Mesenchymal stem cell (in vitro differentiated cells and primary cell): ENCODE measurements at regions not wholly inside any gene's neighbourhood (a gene's known extent, or its start where the extent isn't known, plus 50 kb on each side); places are given as distances from the start of the nearest gene placed in this dataset.

ENCODE experiments used
- DNase-seq: peaks from one replicate; pipeline ENCODE4 v3.0.0-alpha.2; 2013
- H2AFZ ChIP-seq: one replicate; pipeline ENCODE4 v1.6.1; 2013; ENCODE audit warnings: low read depth, mild to moderate bottlenecking, control low read depth, inconsistent platforms, low read length, moderate library complexity
- H2AK5ac ChIP-seq: 2 replicates; pipeline ENCODE4 v1.6.1; 2013; ENCODE audit warnings: low read length, moderate library complexity, mild to moderate bottlenecking, inconsistent platforms; ENCODE audit not compliant: severe bottlenecking
- H2BK120ac ChIP-seq: one replicate; pipeline ENCODE4 v1.6.1; 2013; ENCODE audit warnings: low read depth, mild to moderate bottlenecking, inconsistent platforms, low read length, moderate library complexity
- H2BK12ac ChIP-seq, 2 experiments: one replicate each; pipeline ENCODE4 v1.6.1; 2013; ENCODE audit warnings: inconsistent platforms in 2 of 2, low read length in 2 of 2, mild to moderate bottlenecking in 2 of 2, moderate library complexity in 2 of 2, control low read depth in 1 of 2
- H2BK15ac ChIP-seq: one replicate; pipeline ENCODE4 v1.6.1; 2013; ENCODE audit warnings: mild to moderate bottlenecking, low read depth, inconsistent platforms; ENCODE audit not compliant: poor library complexity, severe bottlenecking
- H2BK5ac ChIP-seq: 2 replicates; pipeline ENCODE4 v1.6.1; 2013; ENCODE audit warnings: low read depth, mild to moderate bottlenecking, low read length, control low read depth, inconsistent platforms; ENCODE audit not compliant: poor library complexity, severe bottlenecking
- H3K14ac ChIP-seq, 2 experiments: one replicate each; pipeline ENCODE4 v1.6.1; 2013; ENCODE audit warnings: inconsistent platforms in 2 of 2, low read length in 2 of 2, control low read depth in 1 of 2, mild to moderate bottlenecking in 1 of 2, moderate library complexity in 1 of 2
- H3K18ac ChIP-seq, 2 experiments: one replicate each; pipeline ENCODE4 v1.6.1; 2013; ENCODE audit warnings: inconsistent platforms in 2 of 2, low read length in 2 of 2, control low read depth in 1 of 2, low read depth in 1 of 2, mild to moderate bottlenecking in 1 of 2
- H3K23ac ChIP-seq, 2 experiments: one replicate each; pipeline ENCODE4 v1.6.1; 2013; ENCODE audit warnings: inconsistent platforms in 2 of 2, low read length in 2 of 2, mild to moderate bottlenecking in 2 of 2, moderate library complexity in 2 of 2, control low read depth in 1 of 2
- H3K27ac ChIP-seq: 2 replicates; pipeline ENCODE4 v1.5.1; 2013; ENCODE audit warnings: mild to moderate bottlenecking, moderate library complexity, low read length, control low read depth, inconsistent platforms; ENCODE audit not compliant: poor library complexity, severe bottlenecking
- H3K27me3 ChIP-seq, 2 experiments: 2 replicates each; pipeline versions ENCODE4 v1.6.1 to v1.7.0; 2013; ENCODE audit warnings: low read length in 2 of 2, mild to moderate bottlenecking in 2 of 2, moderate library complexity in 2 of 2, control low read depth in 1 of 2, inconsistent platforms in 1 of 2; ENCODE audit not compliant: control insufficient read depth in 1 of 2, insufficient read depth in 1 of 2
- H3K36me3 ChIP-seq, 2 experiments: 2 replicates each; pipeline versions ENCODE4 v1.6.1 to v1.7.0; 2013; ENCODE audit warnings: low read length in 2 of 2, control low read depth in 1 of 2, inconsistent platforms in 1 of 2, low read depth in 1 of 2, mild to moderate bottlenecking in 1 of 2; ENCODE audit not compliant: insufficient read depth in 2 of 2, control insufficient read depth in 1 of 2
- H3K4ac ChIP-seq, 2 experiments: one replicate each; pipeline ENCODE4 v1.6.1; 2013; ENCODE audit warnings: inconsistent platforms in 2 of 2, low read length in 2 of 2, mild to moderate bottlenecking in 2 of 2, moderate library complexity in 2 of 2, control low read depth in 1 of 2, low read depth in 1 of 2
- H3K4me1 ChIP-seq: 2 replicates; pipeline ENCODE4 v1.6.1; 2013; ENCODE audit warnings: low read depth, low read length, control low read depth; ENCODE audit not compliant: control insufficient read depth, insufficient read depth
- H3K4me2 ChIP-seq: 2 replicates; pipeline ENCODE4 v1.6.1; 2013; ENCODE audit warnings: low read length, mild to moderate bottlenecking, inconsistent platforms; ENCODE audit not compliant: poor library complexity, severe bottlenecking
- H3K4me3 ChIP-seq, 2 experiments: 2 replicates each; pipeline versions ENCODE4 v1.5.1 to v1.7.0; 2013; ENCODE audit warnings: low read length in 2 of 2, mild to moderate bottlenecking in 2 of 2, control low read depth in 1 of 2, low read depth in 1 of 2; ENCODE audit not compliant: insufficient read depth in 1 of 2
- H3K79me1 ChIP-seq: replicated peaks from 2 replicates; pipeline ENCODE4 v1.6.1; 2013; ENCODE audit warnings: mild to moderate bottlenecking, control low read depth, low read length, inconsistent platforms; ENCODE audit not compliant: poor library complexity, severe bottlenecking
- H3K9ac ChIP-seq: 2 replicates; pipeline ENCODE4 v1.7.0; 2013; ENCODE audit warnings: mild to moderate bottlenecking, low read length, moderate library complexity
- H3K9me3 ChIP-seq: 2 replicates; pipeline ENCODE4 v1.7.0; 2013; ENCODE audit warnings: mild to moderate bottlenecking, low read length; ENCODE audit not compliant: control insufficient read depth
- H4K8ac ChIP-seq: one replicate; pipeline ENCODE4 v1.6.1; 2013; ENCODE audit warnings: inconsistent platforms, mild to moderate bottlenecking, low read length, moderate library complexity
- H4K91ac ChIP-seq: one replicate; pipeline ENCODE4 v1.6.1; 2013; ENCODE audit warnings: mild to moderate bottlenecking, low read length, inconsistent platforms
- WGBS: methylation state at CpG from one replicate; pipeline ENCODE4 v1.1.7; 2013; ENCODE audit warnings: mixed read lengths; 5-methylcytosine and 5-hydroxymethylcytosine counted together

GRCh38 chr7:26008428-26008827, 143.6 kb upstream of the NFE2L3 start:
- Histone ChIP-seq H3K4me1 (no peaks in the 10 kb centered on the region), H3K27me3 (peaks cover 7 to 11% of the 10 kb centered on the region in 2 experiments), H2BK15ac (no peak overlapping the region), H3K9me3 (no peaks in the 10 kb centered on the region), H3K4me3 (no peak overlapping the region), H3K9ac (no peak overlapping the region), H2AFZ (no peak overlapping the region), H2BK120ac (no peak overlapping the region), H2AK5ac (no peak overlapping the region), H3K14ac (no peak overlapping the region), H4K8ac (no peak overlapping the region), H4K91ac (no peak overlapping the region), H3K18ac (no peak overlapping the region), H2BK12ac (no peak overlapping the region), H3K36me3 (no peaks in the 10 kb centered on the region), H3K79me1 (no peaks in the 10 kb centered on the region), H3K4ac (no peak overlapping the region), H3K27ac (no peak overlapping the region), H3K4me2 (no peak overlapping the region), H2BK5ac (no peak overlapping the region), H3K23ac (no peak overlapping the region)
- DNase-seq = no peak
- 91% methylated on average over 4 of the region's 5 CpGs for WGBS

DNA sequence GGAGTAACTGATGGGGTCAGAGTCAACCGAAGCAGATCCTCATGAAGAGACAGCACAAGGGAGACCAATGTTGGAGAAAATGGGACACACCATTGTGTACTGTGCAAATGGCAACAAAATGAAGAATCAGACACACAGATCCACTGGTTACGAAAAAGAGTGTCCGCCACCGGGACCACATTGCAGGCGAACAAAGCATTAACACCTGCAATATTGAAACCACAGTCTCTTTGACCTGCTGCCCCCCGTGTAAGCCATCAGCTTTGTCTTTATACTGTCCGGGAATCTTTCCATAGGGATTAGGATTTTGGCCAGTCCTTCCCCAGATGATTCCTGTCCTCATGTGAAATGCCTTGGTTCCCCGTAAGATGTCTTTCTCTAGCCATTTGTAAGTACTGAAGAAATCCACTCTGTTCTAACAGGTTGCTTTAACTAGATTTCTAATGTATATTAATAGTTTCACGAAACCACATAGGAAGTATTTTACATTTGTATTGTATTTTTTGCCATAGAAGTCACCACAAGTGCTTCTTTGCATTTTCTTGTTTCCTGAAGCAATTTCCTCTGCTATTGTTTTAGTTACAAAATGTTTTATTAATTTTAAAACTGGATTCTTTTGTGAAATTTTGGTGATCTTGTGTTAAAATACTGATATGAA, 140.8 kb upstream of the NFE2L3 start:
- H2BK120ac ChIP-seq = no peak overlapping the region
- H2BK12ac ChIP-seq = no peak overlapping the region
- H3K4me3 ChIP-seq = no peak overlapping the region
- H2AK5ac ChIP-seq = no peak overlapping the region
- no peak overlapping the region for H4K8ac ChIP-seq
- no peak overlapping the region for H3K4ac ChIP-seq
- no peak overlapping the region for H3K23ac ChIP-seq
- H3K27me3 ChIP-seq = peaks cover 6 to 8% of the 10 kb centered on the region in 2 experiments
- H4K91ac ChIP-seq = no peak overlapping the region
- no peak overlapping the region for H2BK5ac ChIP-seq
- no peak overlapping the region for H3K14ac ChIP-seq
- H3K9me3 ChIP-seq = no peaks in the 10 kb centered on the region
- no peak for DNase-seq
- no peak overlapping the region for H3K9ac ChIP-seq
- no peak overlapping the region for H2AFZ ChIP-seq
- H3K4me1 ChIP-seq = no peaks in the 10 kb centered on the region
- H2BK15ac ChIP-seq = no peak overlapping the region
- H3K36me3 ChIP-seq = no peaks in the 10 kb centered on the region
- no peak overlapping the region for H3K4me2 ChIP-seq
- H3K18ac ChIP-seq = no peak overlapping the region
- no peak overlapping the region for H3K27ac ChIP-seq
- WGBS = 88% methylated on average over 8 of the region's 9 CpGs
- no peaks in the 10 kb centered on the region for H3K79me1 ChIP-seq

DNA sequence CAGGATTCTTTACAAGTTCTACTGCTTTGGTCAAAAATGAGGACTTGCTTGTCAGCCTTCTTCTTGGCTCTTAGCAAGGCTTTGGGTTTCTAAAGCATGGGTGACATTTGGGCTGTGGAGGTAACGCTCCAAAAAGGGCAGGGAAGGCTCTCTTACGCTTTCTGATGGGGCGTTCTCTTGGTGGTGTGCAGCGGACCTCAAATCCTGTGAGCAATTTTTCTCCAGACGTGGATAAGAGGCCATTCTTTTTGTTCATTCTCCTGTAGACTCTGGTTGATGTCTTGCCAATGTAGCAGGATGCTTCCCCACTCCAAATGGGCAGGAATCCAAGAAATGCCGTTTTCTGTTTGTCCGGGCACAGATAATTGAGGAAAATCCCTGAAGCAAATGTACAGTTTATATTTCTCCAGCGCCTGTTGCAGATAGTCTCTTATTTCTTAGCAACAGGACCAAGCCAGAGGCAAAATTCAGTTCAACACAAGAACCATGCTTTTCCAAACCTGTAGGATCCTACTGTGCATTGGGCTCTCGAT, 138.4 kb upstream of the NFE2L3 start:
- 87% methylated on average over 9 of the region's 9 CpGs for WGBS
- DNase-seq = no peak
- no peaks in the 10 kb centered on the region for H3K9me3 ChIP-seq
- no peak overlapping the region for H2BK12ac ChIP-seq
- H3K9ac ChIP-seq = no peak overlapping the region
- no peaks in the 10 kb centered on the region for H3K79me1 ChIP-seq
- no peaks in the 10 kb centered on the region for H3K36me3 ChIP-seq
- no peak overlapping the region for H3K14ac ChIP-seq
- no peak overlapping the region for H3K4me3 ChIP-seq
- H3K27me3 ChIP-seq = peaks cover 0 to 7% of the 10 kb centered on the region in 2 experiments
- H2AK5ac ChIP-seq = no peak overlapping the region
- H2BK15ac ChIP-seq = no peak overlapping the region
- no peak overlapping the region for H4K91ac ChIP-seq
- no peak overlapping the region for H3K4me2 ChIP-seq
- no peak overlapping the region for H4K8ac ChIP-seq
- H3K4me1 ChIP-seq = no peaks in the 10 kb centered on the region
- no peak overlapping the region for H3K18ac ChIP-seq
- no peak overlapping the region for H3K4ac ChIP-seq
- H2AFZ ChIP-seq = no peak overlapping the region
- H3K27ac ChIP-seq = no peak overlapping the region
- H2BK5ac ChIP-seq = no peak overlapping the region
- no peak overlapping the region for H3K23ac ChIP-seq
- no peak overlapping the region for H2BK120ac ChIP-seq

DNA sequence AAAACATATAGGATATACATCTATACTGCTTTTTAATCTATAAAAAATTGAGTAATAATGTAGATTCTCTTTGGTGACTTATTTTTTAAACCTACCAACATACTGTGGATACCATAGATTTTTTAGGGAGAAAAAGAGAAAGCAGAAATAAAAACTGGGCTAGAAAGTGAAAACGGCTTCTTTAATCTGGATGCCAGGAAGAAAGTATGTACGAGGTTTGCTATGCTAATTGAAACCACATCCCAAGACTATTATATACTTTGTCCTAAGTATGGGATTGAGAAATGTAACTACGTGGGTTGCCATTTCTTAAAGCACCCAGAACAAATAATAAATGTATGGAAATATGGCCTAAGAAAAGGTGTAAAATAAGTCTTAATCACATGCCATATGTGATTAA, 129.0 kb upstream of the NFE2L3 start:
- no peak overlapping the region for H2AK5ac ChIP-seq
- H3K23ac ChIP-seq = no peak overlapping the region
- no peak overlapping the region for H2BK15ac ChIP-seq
- no peaks in the 10 kb centered on the region for H3K36me3 ChIP-seq
- H3K9me3 ChIP-seq = no peaks in the 10 kb centered on the region
- no peak overlapping the region for H4K91ac ChIP-seq
- H2BK5ac ChIP-seq = no peak overlapping the region
- no peak overlapping the region for H3K4me3 ChIP-seq
- H3K27me3 ChIP-seq = peaks cover 0 to 7% of the 10 kb centered on the region in 2 experiments
- no peak overlapping the region for H3K14ac ChIP-seq
- no peak overlapping the region for H4K8ac ChIP-seq
- no peak overlapping the region for H3K4me2 ChIP-seq
- no peak overlapping the region for H3K4ac ChIP-seq
- no peak overlapping the region for H2BK120ac ChIP-seq
- H3K27ac ChIP-seq = no peak overlapping the region
- H3K9ac ChIP-seq = no peak overlapping the region
- no peak overlapping the region for H2BK12ac ChIP-seq
- DNase-seq = no peak
- no peak overlapping the region for H2AFZ ChIP-seq
- no peak overlapping the region for H3K18ac ChIP-seq
- WGBS = no CpG with 5 or more reads among the region's 3 CpGs
- no peaks in the 10 kb centered on the region for H3K4me1 ChIP-seq
- no peaks in the 10 kb centered on the region for H3K79me1 ChIP-seq
